IPS-18a (cell line): ENCODE measurements at regions not wholly inside any gene's neighbourhood (a gene's known extent, or its start where the extent isn't known, plus 50 kb on each side); places are given as distances from the start of the nearest gene placed in this dataset.

Experiments used
- H3K27ac ChIP-seq: one replicate; pipeline ENCODE4 v1.5.1; 2013; ENCODE audit warnings: low read length
- H3K27me3 ChIP-seq: one replicate; pipeline ENCODE4 v1.6.1; 2013; ENCODE audit warnings: mild to moderate bottlenecking, low read length; ENCODE audit not compliant: control insufficient read depth, insufficient read depth
- H3K36me3 ChIP-seq: one replicate; pipeline ENCODE4 v1.6.1; 2013; ENCODE audit warnings: low read depth, low read length; ENCODE audit not compliant: control insufficient read depth
- H3K4me1 ChIP-seq: one replicate; pipeline ENCODE4 v1.6.1; 2013; ENCODE audit warnings: low read depth, low read length; ENCODE audit not compliant: control insufficient read depth
- H3K4me3 ChIP-seq: one replicate; pipeline ENCODE4 v1.5.1; 2013; ENCODE audit warnings: low read length
- H3K9ac ChIP-seq: one replicate; pipeline ENCODE4 v1.6.1; 2013; ENCODE audit warnings: mild to moderate bottlenecking, low read length, moderate library complexity
- H3K9me3 ChIP-seq: one replicate; pipeline ENCODE4 v1.6.1; 2013; ENCODE audit warnings: low read depth, low read length; ENCODE audit not compliant: control insufficient read depth

GRCh38 chr2:234423884-234424283, 73.0 kb downstream of the ARL4C start:
- no peaks in the 10 kb centered on the region for H3K9me3 ChIP-seq
- H3K27ac ChIP-seq: no peak overlapping the region
- peaks cover 21% of the 10 kb centered on the region for H3K4me1 ChIP-seq
- H3K4me3 ChIP-seq: no peak overlapping the region
- no peak overlapping the region for H3K9ac ChIP-seq
- peaks cover 35% of the 10 kb centered on the region for H3K27me3 ChIP-seq
- H3K36me3 ChIP-seq: no peaks in the 10 kb centered on the region

- H3K4me1 ChIP-seq: peaks cover 19% of the 10 kb centered on the region
- no peak overlapping the region for H3K4me3 ChIP-seq
- no peak overlapping the region for H3K9ac ChIP-seq
- H3K27ac ChIP-seq: no peak overlapping the region
- H3K9me3 ChIP-seq: no peaks in the 10 kb centered on the region
- peaks cover 26% of the 10 kb centered on the region for H3K27me3 ChIP-seq
- H3K36me3 ChIP-seq: no peaks in the 10 kb centered on the region
These were observed 73.9 kb downstream of the ARL4C start for GRCh38 chr2:234422981-234423431.

- Histone ChIP-seq H3K27me3 (peaks cover 24% of the 10 kb centered on the region), H3K9ac (no peak overlapping the region), H3K27ac (no peak overlapping the region), H3K4me1 (peaks cover 12% of the 10 kb centered on the region), H3K4me3 (no peak overlapping the region), H3K36me3 (no peaks in the 10 kb centered on the region), H3K9me3 (no peaks in the 10 kb centered on the region)
These were observed 74.6 kb downstream of the ARL4C start for GRCh38 chr2:234422273-234422732.

GRCh38 chr2:234420408-234420807, 76.5 kb downstream of the ARL4C start:
- H3K9me3 ChIP-seq: no peaks in the 10 kb centered on the region
- peaks cover 4% of the 10 kb centered on the region for H3K4me1 ChIP-seq
- no peak overlapping the region for H3K4me3 ChIP-seq
- H3K36me3 ChIP-seq: no peaks in the 10 kb centered on the region
- H3K27ac ChIP-seq: no peak overlapping the region
- no peak overlapping the region for H3K9ac ChIP-seq
- peaks cover 6% of the 10 kb centered on the region for H3K27me3 ChIP-seq

DNA sequence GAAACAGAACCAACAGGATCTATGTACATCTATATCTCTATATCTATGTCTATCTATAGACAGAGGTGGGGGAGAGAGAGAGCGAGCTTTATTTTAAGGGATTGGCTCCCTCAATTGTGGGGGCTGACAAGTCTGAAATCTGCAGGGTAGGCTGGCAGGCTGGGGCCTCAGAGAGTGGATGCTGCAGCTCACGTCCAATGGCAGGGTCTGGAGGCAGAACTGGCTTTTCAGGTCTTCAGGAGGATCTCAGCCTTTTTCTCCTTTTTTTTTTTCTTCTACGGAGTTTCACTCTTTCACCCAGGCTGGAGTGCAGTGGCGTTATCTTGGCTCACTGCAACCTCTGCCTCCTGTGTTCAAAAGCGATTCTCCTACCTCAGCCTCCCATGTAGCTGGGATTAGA, 77.2 kb downstream of the ARL4C start:
- H3K36me3 ChIP-seq: no peaks in the 10 kb centered on the region
- H3K27ac ChIP-seq: no peak overlapping the region
- peaks cover 4% of the 10 kb centered on the region for H3K4me1 ChIP-seq
- H3K27me3 ChIP-seq: no peaks in the 10 kb centered on the region
- H3K4me3 ChIP-seq: no peak overlapping the region
- no peaks in the 10 kb centered on the region for H3K9me3 ChIP-seq
- H3K9ac ChIP-seq: no peak overlapping the region

DNA sequence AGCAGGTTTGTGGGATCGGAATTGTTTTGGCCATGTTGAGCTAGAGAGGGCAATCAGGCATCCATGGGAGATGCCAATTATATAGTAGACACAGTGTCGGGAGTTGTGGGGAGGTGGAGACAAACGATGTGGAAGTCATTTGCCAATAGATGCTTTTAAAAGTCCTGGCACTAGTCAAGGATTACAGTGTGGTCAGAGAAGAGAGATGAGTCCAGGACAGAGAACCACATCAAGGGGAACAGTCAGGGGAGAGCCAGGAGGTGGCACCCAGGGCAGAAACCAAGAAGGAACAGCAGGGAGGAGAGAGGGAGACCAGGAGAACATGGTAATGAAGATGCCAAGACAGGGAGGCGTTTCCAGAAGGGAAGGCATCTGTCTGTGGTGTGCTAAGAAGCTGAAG, 81.2 kb downstream of the ARL4C start:
- Histone ChIP-seq H3K9me3 (no peaks in the 10 kb centered on the region), H3K9ac (no peak overlapping the region), H3K27ac (no peak overlapping the region), H3K4me1 (peaks cover 2% of the 10 kb centered on the region), H3K4me3 (no peak overlapping the region), H3K27me3 (no peaks in the 10 kb centered on the region), H3K36me3 (no peaks in the 10 kb centered on the region)

GRCh38 chr2:234414596-234414995, 82.3 kb downstream of the ARL4C start:
- H3K36me3 ChIP-seq: no peaks in the 10 kb centered on the region
- H3K27me3 ChIP-seq: no peaks in the 10 kb centered on the region
- peaks cover 8% of the 10 kb centered on the region for H3K4me1 ChIP-seq
- no peak overlapping the region for H3K27ac ChIP-seq
- H3K9ac ChIP-seq: no peak overlapping the region
- H3K9me3 ChIP-seq: no peaks in the 10 kb centered on the region
- no peak overlapping the region for H3K4me3 ChIP-seq

DNA sequence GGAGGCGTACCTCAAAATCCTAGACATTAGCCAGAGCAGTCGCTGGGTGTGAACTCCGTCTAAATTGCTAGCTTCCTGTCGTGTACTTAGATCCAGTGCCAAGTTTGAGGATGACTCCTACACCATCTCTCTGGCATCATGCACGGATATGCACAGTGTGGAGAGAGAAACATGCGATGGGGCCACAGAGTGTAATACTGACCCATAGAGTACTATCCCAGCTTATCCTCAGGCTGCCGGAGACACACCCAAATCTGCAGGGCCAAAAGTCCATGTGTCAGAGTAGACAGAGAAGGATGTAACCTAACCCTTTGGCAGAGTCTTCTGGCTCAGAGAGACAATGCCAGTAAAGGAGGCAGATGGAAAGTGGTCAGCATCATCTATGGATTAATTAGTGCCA, 84.2 kb downstream of the ARL4C start:
- Histone ChIP-seq H3K4me3 (no peak overlapping the region), H3K27me3 (no peaks in the 10 kb centered on the region), H3K9me3 (no peaks in the 10 kb centered on the region), H3K36me3 (no peaks in the 10 kb centered on the region), H3K27ac (no peak overlapping the region), H3K4me1 (peaks cover 8% of the 10 kb centered on the region), H3K9ac (no peak overlapping the region)

- peaks cover 8% of the 10 kb centered on the region for H3K4me1 ChIP-seq
- no peaks in the 10 kb centered on the region for H3K27me3 ChIP-seq
- H3K9me3 ChIP-seq: no peaks in the 10 kb centered on the region
- H3K36me3 ChIP-seq: no peaks in the 10 kb centered on the region
- no peak overlapping the region for H3K9ac ChIP-seq
- no peak overlapping the region for H3K4me3 ChIP-seq
- no peak overlapping the region for H3K27ac ChIP-seq
These were observed 85.1 kb downstream of the ARL4C start for GRCh38 chr2:234411793-234412192.

- H3K36me3 ChIP-seq: no peaks in the 10 kb centered on the region
- H3K27me3 ChIP-seq: no peaks in the 10 kb centered on the region
- peaks cover 8% of the 10 kb centered on the region for H3K4me1 ChIP-seq
- H3K4me3 ChIP-seq: no peak overlapping the region
- H3K9me3 ChIP-seq: no peaks in the 10 kb centered on the region
- H3K27ac ChIP-seq: no peak overlapping the region
- H3K9ac ChIP-seq: no peak overlapping the region
These were observed 86.4 kb downstream of the ARL4C start for GRCh38 chr2:234410526-234410925.

GRCh38 chr2:234409590-234409989, 87.3 kb downstream of the ARL4C start:
- no peaks in the 10 kb centered on the region for H3K36me3 ChIP-seq
- no peak overlapping the region for H3K27ac ChIP-seq
- peaks cover 8% of the 10 kb centered on the region for H3K4me1 ChIP-seq
- no peaks in the 10 kb centered on the region for H3K9me3 ChIP-seq
- no peak overlapping the region for H3K4me3 ChIP-seq
- no peaks in the 10 kb centered on the region for H3K27me3 ChIP-seq
- no peak overlapping the region for H3K9ac ChIP-seq

DNA sequence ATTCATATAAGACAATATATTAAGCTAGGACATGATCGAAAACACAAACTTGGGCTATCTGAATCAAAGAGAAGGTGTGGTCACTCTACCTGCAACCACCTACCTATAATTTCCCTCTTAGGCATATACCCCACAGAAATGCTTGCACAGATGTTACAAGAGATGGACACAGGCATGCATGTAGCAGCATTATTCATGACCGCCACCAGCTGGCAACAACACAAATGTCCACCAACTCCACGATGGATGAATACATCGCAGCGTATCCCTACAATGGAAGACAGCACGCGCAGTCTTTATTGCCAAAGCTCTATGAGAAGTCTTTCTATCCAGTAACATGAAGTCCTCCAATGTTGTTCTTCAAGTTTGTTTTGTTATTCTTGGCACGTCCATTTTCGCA, 90.8 kb downstream of the ARL4C start:
- Histone ChIP-seq H3K27me3 (no peaks in the 10 kb centered on the region), H3K9ac (no peak overlapping the region), H3K27ac (no peak overlapping the region), H3K9me3 (no peaks in the 10 kb centered on the region), H3K36me3 (no peaks in the 10 kb centered on the region), H3K4me1 (peaks cover 8% of the 10 kb centered on the region), H3K4me3 (no peak overlapping the region)
